ENCODE measurements at regions not wholly inside any gene's neighbourhood (a gene's known extent, or its start where the extent isn't known, plus 50 kb on each side); places are given as distances from the start of the nearest gene placed in this dataset.

- no peaks in the 10 kb centered on the region for H3K4me1 ChIP-seq (ENCODE audit: control insufficient read depth, insufficient read depth, low read length)
- no TSS peak for BruUV-seq (replicated peaks)
- no peak overlapping the region for H2AK5ac ChIP-seq (ENCODE audit: low read depth, low read length)
- no peak overlapping the region for H3K23ac ChIP-seq (ENCODE audit: low read depth, low read length)
- no peak overlapping the region for H3K9ac ChIP-seq (ENCODE audit: low read depth, low read length)
- 54% methylated on average over 7 of the region's 8 CpGs; no CpG with 5 or more reads in 1 of the 2 experiments for WGBS, 2 experiments (ENCODE audit: extremely low coverage in 2 of 2, insufficient read length in 1 of 2)
- POLR2A ChIA-PET (ENCODE audit: unreplicated experiment) = no interaction called here
- H3K4me3 ChIP-seq (ENCODE audit: insufficient read depth, low read depth, low read length) = no peak overlapping the region
- peaks cover 55% of the 10 kb centered on the region for H3K27me3 ChIP-seq (ENCODE audit: control insufficient read depth, insufficient read depth, low read length)
- intact Hi-C loops (cut with micrococcal nuclease) = no loop called here
- H2AK9ac ChIP-seq (replicated peaks; ENCODE audit: low read depth, low read length, poor library complexity) = no peak overlapping the region
- H3K56ac ChIP-seq (ENCODE audit: extremely low read depth, insufficient read depth, low read length) = no peak overlapping the region
- ATAC-seq (ENCODE audit: low read depth) (no peak), DNase-seq (no peak)
- H2BK20ac ChIP-seq (ENCODE audit: low read depth, low read length) = no peak overlapping the region
- no peak overlapping the region for H3K18ac ChIP-seq (ENCODE audit: low read depth, low read length)
- no peak overlapping the region for H2BK15ac ChIP-seq (ENCODE audit: low read depth, low read length)
- H3K36me3 ChIP-seq (ENCODE audit: control insufficient read depth, insufficient read depth, low read length) = no peaks in the 10 kb centered on the region
- H2AFZ ChIP-seq (replicated peaks; ENCODE audit: low read length, poor library complexity) = no peak overlapping the region
- TF ChIP-seq USF2 (IDR thresholded peaks at IDR 0.05; ENCODE audit: low read depth, low read length) (no peak), CEBPB (IDR thresholded peaks at IDR 0.05; ENCODE audit: low read depth, low read length) (no peak), FOS (IDR thresholded peaks at IDR 0.05; ENCODE audit: low read depth, low read length) (no peak), RCOR1 (IDR thresholded peaks at IDR 0.05; ENCODE audit: insufficient replicate concordance, low read length) (no peak), CHD1 (IDR thresholded peaks at IDR 0.05; ENCODE audit: low read depth, low read length) (no peak), POLR2A (IDR thresholded peaks at IDR 0.05; ENCODE audit: low read depth, low read length) (no peak), MAZ (IDR thresholded peaks at IDR 0.05; ENCODE audit: borderline replicate concordance, low read depth, low read length) (no peak), SMC3 (IDR thresholded peaks at IDR 0.05; ENCODE audit: low read depth, low read length) (no peak)
- H3K79me1 ChIP-seq (ENCODE audit: low read depth in 1 of 2, low read length in 2 of 2) = no peaks in the 10 kb centered on the region
- no peak overlapping the region for H2BK120ac ChIP-seq (ENCODE audit: low read depth, low read length)
- H3K4me2 ChIP-seq (ENCODE audit: low read depth, low read length) = no peak overlapping the region
- in situ Hi-C loops (cut with MboI; ENCODE audit: low sequenced_read_pairs) = no loop called here
- no peaks in the 10 kb centered on the region for H3K9me3 ChIP-seq (ENCODE audit: control insufficient read depth, insufficient read depth, low read length)
- no peaks in the 10 kb centered on the region for H3K9me1 ChIP-seq (ENCODE audit: insufficient read depth, low read length)
- H2BK5ac ChIP-seq (ENCODE audit: low read depth, low read length, poor library complexity, severe bottlenecking) = no peak overlapping the region
- no peak overlapping the region for H3K4ac ChIP-seq (ENCODE audit: low read depth, low read length)
- no peak overlapping the region for H4K8ac ChIP-seq (ENCODE audit: low read depth in 2 of 2, low read length in 2 of 2)
- dilution Hi-C loops (cut with HindIII; ENCODE audit: low sequenced_read_pairs, unreplicated experiment) = no loop called here
- no peak overlapping the region for H4K91ac ChIP-seq (ENCODE audit: insufficient read depth, low read depth, low read length)
- no peak overlapping the region for H3K27ac ChIP-seq (ENCODE audit: insufficient read depth, low read length)
- no peak overlapping the region for H3K14ac ChIP-seq (replicated peaks; ENCODE audit: low read depth, low read length)
- no peak overlapping the region for H4K5ac ChIP-seq (ENCODE audit: low read depth, low read length)
- H4K20me1 ChIP-seq (ENCODE audit: insufficient read depth, low read length) = no peaks in the 10 kb centered on the region
- CTCF ChIA-PET = no interaction called here
These were observed 88.6 kb downstream of the HIF1AN start for GRCh38 chr10:100624298-100624697.
